GM19463 (cell line): ENCODE measurements at regions not wholly inside any gene's neighbourhood (a gene's known extent, or its start where the extent isn't known, plus 50 kb on each side); places are given as distances from the start of the nearest gene placed in this dataset.

Experiments used
- ATAC-seq: cut with Tn5 transposase; IDR thresholded peaks from one replicate; pipeline ENCODE4 v1.9.1; 2021; ENCODE audit warnings: mild to moderate bottlenecking, moderate library complexity; ENCODE audit not compliant: unreplicated experiment

GRCh38 chr12:92650228-92650822 lies 52.5 kb upstream of the PLEKHG7 start:
- ATAC-seq: peak; percentile 18

DNA sequence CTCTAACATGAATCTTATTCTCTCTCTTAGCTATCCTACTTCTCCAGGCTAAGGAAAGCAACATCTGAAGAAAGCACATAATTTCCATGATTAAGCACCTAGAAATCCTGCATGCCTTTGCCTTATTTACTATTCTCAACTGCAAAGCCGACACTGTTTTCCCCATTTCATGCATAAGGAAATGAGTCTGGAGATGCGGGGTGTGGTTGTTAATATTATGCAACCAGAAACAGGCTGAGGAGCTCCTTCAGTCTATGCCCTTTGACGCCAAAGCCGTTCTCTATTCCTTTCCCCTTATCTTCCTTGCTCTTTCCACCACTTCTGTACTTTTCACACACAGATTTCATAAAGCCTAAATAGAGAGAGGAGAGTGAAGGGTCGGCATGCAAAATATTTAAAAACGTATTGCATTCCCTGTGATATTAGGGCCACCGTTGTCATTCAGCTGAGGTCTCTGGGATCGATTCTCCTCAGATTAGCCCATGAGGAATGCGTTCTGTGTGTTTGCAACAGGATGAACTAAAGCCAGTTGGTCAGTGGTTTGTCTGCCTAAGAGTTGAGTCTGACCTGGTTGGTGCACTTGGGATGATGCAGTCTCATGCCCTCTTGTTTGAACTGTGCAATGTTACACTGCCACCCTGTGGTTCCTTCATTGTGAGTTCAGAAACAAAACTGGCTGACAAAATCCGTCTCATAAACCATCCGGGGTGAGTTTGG lies 53.1 kb upstream of the PLEKHG7 start:
- ATAC-seq: peak; percentile 89

DNA sequence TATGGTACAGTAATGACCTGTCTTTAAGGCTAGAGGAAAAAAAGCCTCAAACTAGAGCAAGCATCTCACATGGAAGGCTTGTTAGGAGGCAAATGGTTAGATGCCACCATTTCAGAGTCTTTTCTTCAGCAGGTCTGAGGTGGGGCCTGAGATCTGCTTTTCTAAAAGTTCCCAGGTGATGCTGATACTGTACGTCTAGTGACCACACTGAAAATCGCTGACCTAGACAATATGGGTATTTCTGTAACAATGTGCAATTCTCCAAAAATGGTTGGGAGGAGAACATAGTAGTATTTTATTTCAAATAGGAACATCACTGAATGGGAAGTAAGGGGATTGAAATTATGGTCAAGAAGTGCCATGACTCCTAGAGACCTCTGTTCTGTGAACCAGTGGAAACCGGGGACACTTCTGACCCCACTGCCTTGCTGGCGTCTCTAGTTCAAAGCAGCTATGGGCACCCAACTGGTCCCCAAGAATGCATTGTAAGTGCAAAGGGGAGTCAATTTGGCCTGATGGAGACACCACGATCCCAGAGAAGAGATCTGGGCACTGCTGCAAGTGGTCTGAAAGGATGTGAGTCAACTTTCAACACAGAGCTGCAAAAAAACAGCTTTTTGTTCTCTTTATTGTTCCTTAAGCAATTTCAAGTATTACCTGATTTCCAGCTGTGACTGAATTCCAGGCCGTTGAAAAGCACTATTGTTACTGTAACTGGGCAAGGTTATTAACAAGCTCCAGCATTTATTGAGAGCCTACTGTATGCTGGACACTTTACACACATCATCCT lies 54.4 kb upstream of the PLEKHG7 start:
- ATAC-seq: no peak

DNA sequence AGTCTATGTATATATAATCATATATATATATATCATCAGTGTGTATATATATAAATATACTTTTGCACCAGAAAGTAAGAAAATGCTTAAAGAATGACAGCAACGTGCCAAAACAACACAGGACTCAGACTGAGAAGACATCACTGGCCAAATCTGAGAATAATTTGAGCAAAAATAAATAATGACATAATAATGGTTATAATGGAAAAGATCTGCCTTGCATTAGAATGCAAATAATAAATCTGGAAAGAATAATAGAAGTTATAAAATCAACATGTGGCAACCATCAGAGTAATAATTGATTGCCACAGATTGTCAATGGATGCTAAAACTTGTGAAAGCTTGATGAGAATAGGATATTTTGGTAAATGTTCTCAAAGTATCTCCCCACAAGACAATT lies 61.5 kb upstream of the PLEKHG7 start:
- ATAC-seq: no peak

DNA sequence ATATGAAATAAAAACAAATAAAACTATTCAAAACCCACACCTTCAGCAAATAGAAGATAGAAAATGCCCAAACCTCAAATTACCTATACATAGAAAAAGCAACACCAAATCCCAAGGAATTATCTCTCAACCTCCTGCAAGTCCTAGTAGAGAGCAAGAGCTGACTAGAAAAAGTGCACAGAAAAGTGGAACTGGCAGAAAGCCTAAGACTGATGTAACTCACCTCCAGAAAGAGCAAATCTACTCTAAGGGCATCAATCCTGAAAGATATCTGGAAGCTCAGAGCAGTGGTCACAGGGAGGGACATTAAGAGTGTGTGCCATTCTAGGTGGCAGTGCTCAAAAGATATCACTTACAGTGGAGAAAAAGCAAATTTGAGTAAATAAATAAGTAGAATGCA lies 62.1 kb upstream of the PLEKHG7 start:
- ATAC-seq: no peak

- ATAC-seq: no peak
Measured at GRCh38 chr12:92639017-92639416, 63.8 kb upstream of the PLEKHG7 start.

- no peak for ATAC-seq
Measured at GRCh38 chr12:92634730-92635129, 68.1 kb upstream of the PLEKHG7 start.

GRCh38 chr12:92634202-92634601 lies 68.6 kb upstream of the PLEKHG7 start:
- no peak for ATAC-seq

DNA sequence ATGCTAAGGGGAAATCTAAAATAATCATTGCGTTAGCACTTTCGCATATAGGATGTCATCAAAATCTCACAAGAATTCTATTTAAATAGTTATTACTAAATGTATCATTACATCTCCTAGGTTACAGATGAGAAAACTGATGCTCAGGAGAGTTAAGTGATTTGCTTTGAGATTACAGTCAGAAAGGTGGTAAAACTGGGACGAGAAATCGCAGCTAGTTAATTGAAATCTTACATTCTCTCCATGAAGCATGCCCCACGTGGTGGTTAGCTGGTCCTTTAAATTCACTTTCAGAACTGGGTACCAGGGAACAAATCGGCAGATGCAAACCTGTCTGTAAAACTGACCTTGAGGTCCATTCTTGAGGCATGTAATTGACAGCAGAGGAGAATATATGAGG lies 71.8 kb upstream of the PLEKHG7 start:
- ATAC-seq: no peak

GRCh38 chr12:92629349-92630065 lies 73.3 kb upstream of the PLEKHG7 start:
- ATAC-seq: no peak

DNA sequence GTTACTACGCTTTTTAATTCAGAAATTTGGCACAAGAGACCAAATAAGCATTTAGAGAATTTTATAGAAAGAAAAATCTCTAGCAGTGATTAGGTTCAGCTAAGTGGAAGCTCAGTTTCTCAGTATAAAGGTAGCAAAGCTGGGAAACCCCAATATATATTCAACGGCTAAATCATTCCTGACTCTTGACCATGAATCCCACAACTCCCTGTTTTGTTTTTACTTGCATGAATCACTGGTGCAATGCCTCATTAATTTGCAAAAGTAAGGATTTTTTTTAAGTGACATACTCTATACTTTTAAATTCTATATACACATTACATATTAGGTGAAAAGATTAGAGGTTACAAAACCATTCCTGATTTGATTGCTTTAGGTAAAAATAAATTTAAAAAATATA lies 74.3 kb upstream of the PLEKHG7 start:
- ATAC-seq: no peak

- ATAC-seq: no peak
Measured at GRCh38 chr12:92627511-92627910, 75.3 kb upstream of the PLEKHG7 start.

DNA sequence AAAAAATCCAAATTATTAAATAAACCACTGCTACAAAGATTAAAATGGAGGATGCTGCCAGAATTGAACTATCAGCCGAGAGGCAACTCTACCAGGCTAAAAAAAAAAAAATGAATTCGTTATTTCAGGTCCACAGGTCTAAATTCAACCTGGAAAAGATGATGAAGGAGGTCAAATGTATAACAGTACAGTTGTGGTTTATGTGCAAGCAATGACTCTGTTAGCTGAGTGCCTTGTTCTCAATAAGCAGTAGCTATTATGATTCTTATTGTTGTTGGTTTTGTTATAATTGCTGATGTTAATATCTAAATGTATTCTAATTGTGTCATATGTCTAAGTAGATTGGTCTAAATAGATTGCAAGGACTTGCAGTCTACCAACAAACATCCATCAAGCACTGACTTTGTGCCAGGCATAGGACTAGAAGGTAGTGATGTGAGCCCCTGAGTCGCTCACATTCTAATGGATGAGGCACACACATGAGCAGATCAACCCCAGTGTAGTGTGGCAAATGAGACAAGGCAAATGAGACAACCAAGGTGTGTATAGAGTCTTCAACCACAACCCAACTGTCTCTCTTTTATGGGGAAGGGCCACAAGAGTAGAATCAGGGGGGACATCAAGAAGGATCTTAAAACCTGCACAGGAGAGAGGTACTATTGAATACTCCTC lies 77.0 kb upstream of the PLEKHG7 start:
- no peak for ATAC-seq

GRCh38 chr12:92624236-92624635 lies 78.6 kb upstream of the PLEKHG7 start:
- no peak for ATAC-seq

DNA sequence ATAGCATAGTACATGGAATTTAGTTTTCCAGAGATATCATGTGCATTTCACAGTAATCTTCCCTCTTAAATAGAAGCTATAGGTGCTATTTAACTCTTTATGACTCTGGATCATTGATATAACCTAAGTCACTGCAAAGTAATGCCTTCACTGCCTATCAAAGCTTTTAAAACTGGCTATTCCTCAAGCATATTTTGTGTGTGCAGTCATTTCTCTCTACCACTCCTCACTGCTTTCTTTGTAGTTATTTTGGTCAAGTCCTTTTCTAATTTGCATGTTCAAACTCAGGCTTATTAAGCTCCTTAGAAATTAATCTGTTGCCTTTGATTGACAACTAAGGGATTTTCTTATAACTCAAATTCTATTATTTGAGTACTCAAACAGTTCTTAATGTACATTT lies 79.4 kb upstream of the PLEKHG7 start:
- no peak for ATAC-seq

- no peak for ATAC-seq
Measured at GRCh38 chr12:92621833-92622232, 81.0 kb upstream of the PLEKHG7 start.

- ATAC-seq: no peak
Measured at GRCh38 chr12:92621312-92621711, 81.5 kb upstream of the PLEKHG7 start.

- no peak for ATAC-seq
Measured at GRCh38 chr12:92619730-92620684, 82.8 kb upstream of the PLEKHG7 start.

GRCh38 chr12:92619026-92619425 lies 83.8 kb upstream of the PLEKHG7 start:
- ATAC-seq: no peak

- ATAC-seq: no peak
Measured at GRCh38 chr12:92615703-92616102, 87.1 kb upstream of the PLEKHG7 start.
